Lung (tissue), 11 donors: ENCODE measurements at regions not wholly inside any gene's neighbourhood (a gene's known extent, or its start where the extent isn't known, plus 50 kb on each side); places are given as distances from the start of the nearest gene placed in this dataset.

Experiments
- ATAC-seq: fragments of 200-7000 bp; cut with Tn5 transposase; one replicate; pipeline ENCODE4 v1.9.1; 2020; ENCODE audit warnings: moderate number of reproducible peaks; ENCODE audit not compliant: insufficient read depth, low FRiP score
- DNase-seq, 3 donors: peaks; one replicate each; pipeline ENCODE4 v3.0.0-alpha.2; 2013 to 2017
- H3K27ac ChIP-seq, 2 donors: one replicate each; pipeline ENCODE4 v1.5.1; 2013; ENCODE audit warnings: mild to moderate bottlenecking in 2 of 2, moderate library complexity in 2 of 2, control low read depth in 1 of 2, inconsistent platforms in 1 of 2, low read depth in 1 of 2, low read length in 1 of 2
- H3K27me3 ChIP-seq, 3 donors: one replicate each; pipeline ENCODE4 v1.5.1; 2013; ENCODE audit warnings: low read length in 2 of 3; ENCODE audit not compliant: control insufficient read depth in 3 of 3, insufficient read depth in 3 of 3
- H3K36me3 ChIP-seq, 4 donors: one replicate each; pipeline ENCODE4 v1.5.1; 2013; ENCODE audit warnings: low read length in 4 of 4, mild to moderate bottlenecking in 1 of 4, moderate library complexity in 1 of 4; ENCODE audit not compliant: control insufficient read depth in 4 of 4, insufficient read depth in 4 of 4
- H3K4me1 ChIP-seq, 5 donors: one replicate each; pipeline ENCODE4 v1.5.1; 2013; ENCODE audit warnings: low read length in 5 of 5, mild to moderate bottlenecking in 2 of 5, moderate library complexity in 1 of 5; ENCODE audit not compliant: control insufficient read depth in 5 of 5, insufficient read depth in 5 of 5
- H3K4me3 ChIP-seq: one replicate; pipeline ENCODE4 v1.5.1; 2013; ENCODE audit warnings: mild to moderate bottlenecking, control low read depth, moderate library complexity
- H3K9ac ChIP-seq, 2 donors: one replicate each; pipeline ENCODE4 v1.5.1; 2013; ENCODE audit warnings: low read length in 2 of 2, control low read depth in 1 of 2; ENCODE audit not compliant: insufficient read depth in 1 of 2
- H3K9me3 ChIP-seq, 4 donors: one replicate each; pipeline ENCODE4 v1.5.1; 2013; ENCODE audit warnings: low read length in 3 of 4, mild to moderate bottlenecking in 1 of 4, moderate library complexity in 1 of 4; ENCODE audit not compliant: control insufficient read depth in 4 of 4, insufficient read depth in 3 of 4
- CTCF ChIP-seq: IDR thresholded peaks from 2 replicates; pipeline ENCODE4 v1.5.1; 2012; ENCODE audit warnings: mild to moderate bottlenecking; ENCODE audit errors: control extremely low read depth, extremely low read depth
- WGBS, 2 donors: extraction: QIAGEN DNeasy Blood & Tissue Kit; methylation state at CpG; one replicate each; pipeline ENCODE4 v1.1.7; 2013; 5-methylcytosine and 5-hydroxymethylcytosine counted together
- donor health status: control.
- donor health status: control.
- donor health status: Bipolar disorder and iron deficiency.
- donor health status: healthy.
- donor health status: DM: yes; HTN: yes; CAD: no.

GRCh38 chr5:135190416-135191083 is 156.5 kb upstream of the PITX1 start:
- peaks cover 0 to 12% (median 0%) of the 10 kb centered on the region in 5 donors for H3K4me1 ChIP-seq
- no peak for ATAC-seq
- WGBS, 2 donors, result 63 to 69% methylated on average over 22 of the region's 22 CpGs
- H3K4me3 ChIP-seq, result no peak overlapping the region
- H3K27me3 ChIP-seq, result peaks cover 5 to 72% (median 51%) of the 10 kb centered on the region in 3 donors
- no peaks in the 10 kb centered on the region for H3K36me3 ChIP-seq
- DNase-seq, result peak in 1 of 3 donors; percentile 17
- no peaks in the 10 kb centered on the region for H3K9me3 ChIP-seq
- TF ChIP-seq CTCF, result no peak
- no peak overlapping the region for H3K9ac ChIP-seq
- H3K27ac ChIP-seq, result no peak overlapping the region

GRCh38 chr5:135189024-135189423 is 155.0 kb upstream of the PITX1 start:
- Histone ChIP-seq H3K27ac (no peak overlapping the region), H3K4me3 (no peak overlapping the region), H3K9me3 (no peaks in the 10 kb centered on the region), H3K36me3 (no peaks in the 10 kb centered on the region), H3K4me1 (peaks cover 0 to 13% (median 0%) of the 10 kb centered on the region in 5 donors), H3K27me3 (peaks cover 5 to 65% (median 51%) of the 10 kb centered on the region in 3 donors), H3K9ac (no peak overlapping the region)
- no peak for TF ChIP-seq CTCF
- ATAC-seq (no peak), DNase-seq (no peak)
- WGBS, 2 donors, result 77 to 86% methylated on average over 13 of the region's 13 CpGs

GRCh38 chr5:135188233-135188914 is 154.3 kb upstream of the PITX1 start:
- ATAC-seq (no peak), DNase-seq (peak in 1 of 3 donors; percentile 8)
- TF ChIP-seq CTCF, result no peak
- Histone ChIP-seq H3K9me3 (no peaks in the 10 kb centered on the region), H3K36me3 (no peaks in the 10 kb centered on the region), H3K9ac (no peak overlapping the region), H3K4me1 (peaks cover 0 to 13% (median 0%) of the 10 kb centered on the region in 5 donors), H3K27ac (no peak overlapping the region), H3K27me3 (peaks cover 5 to 58% (median 51%) of the 10 kb centered on the region in 3 donors), H3K4me3 (no peak overlapping the region)
- 63 to 80% methylated on average over 4 of the region's 4 CpGs for WGBS, 2 donors
